Lung microvascular endothelial cell (primary cell): ENCODE measurements at regions not wholly inside any gene's neighbourhood (a gene's known extent, or its start where the extent isn't known, plus 50 kb on each side); places are given as distances from the start of the nearest gene placed in this dataset.

ENCODE experiments used
- DNase-seq, 2 donors: peaks; one replicate each; pipeline versions ENCODE4 v3.0.0 to v3.0.0-alpha.2; 2010; ENCODE audit warnings: low read depth in 2 of 2

GRCh38 chr10:59085711-59086502 lies 90.5 kb upstream of the PHYHIPL start:
- no peak for DNase-seq

GRCh38 chr10:59087486-59087885 lies 89.0 kb upstream of the PHYHIPL start:
- DNase-seq: no peak

GRCh38 chr10:59088912-59089573 lies 87.4 kb upstream of the PHYHIPL start:
- no peak for DNase-seq

- DNase-seq: no peak
Observed at GRCh38 chr10:59090817-59091622, 85.4 kb upstream of the PHYHIPL start.

- DNase-seq: no peak
Observed at GRCh38 chr10:59093461-59093860, 83.0 kb upstream of the PHYHIPL start.

GRCh38 chr10:59096631-59097030 lies 79.8 kb upstream of the PHYHIPL start:
- DNase-seq: no peak

- DNase-seq: no peak
Observed at GRCh38 chr10:59098387-59098786, 78.1 kb upstream of the PHYHIPL start.

- no peak for DNase-seq
Observed at GRCh38 chr10:59098831-59099452, 77.5 kb upstream of the PHYHIPL start.

- DNase-seq: no peak
Observed at GRCh38 chr10:59099481-59099880, 77.0 kb upstream of the PHYHIPL start.

- no peak for DNase-seq
Observed at GRCh38 chr10:59102394-59102793, 74.0 kb upstream of the PHYHIPL start.

GRCh38 chr10:59104186-59104585 lies 72.3 kb upstream of the PHYHIPL start:
- no peak for DNase-seq

- DNase-seq: no peak
Observed at GRCh38 chr10:59106441-59106840, 70.0 kb upstream of the PHYHIPL start.

GRCh38 chr10:59107147-59107546 lies 69.3 kb upstream of the PHYHIPL start:
- no peak for DNase-seq

GRCh38 chr10:59108296-59108870 lies 68.1 kb upstream of the PHYHIPL start:
- DNase-seq: no peak

GRCh38 chr10:59108886-59109288 lies 67.6 kb upstream of the PHYHIPL start:
- DNase-seq: no peak

- DNase-seq: no peak
Observed at GRCh38 chr10:59109826-59110225, 66.6 kb upstream of the PHYHIPL start.

GRCh38 chr10:59124187-59124586 lies 52.3 kb upstream of the PHYHIPL start:
- DNase-seq: no peak

GRCh38 chr10:59125666-59126065 lies 50.8 kb upstream of the PHYHIPL start:
- no peak for DNase-seq

- no peak for DNase-seq
Observed at GRCh38 chr10:59126261-59126660, 50.2 kb upstream of the PHYHIPL start.
